GM10266 (cell line): ENCODE measurements at regions not wholly inside any gene's neighbourhood (a gene's known extent, or its start where the extent isn't known, plus 50 kb on each side); places are given as distances from the start of the nearest gene placed in this dataset.
A peak's percentile ranks its signal among the peaks of the same experiment; 100 is the strongest.

Experiments used
- DNase-seq: peaks from one replicate; pipeline ENCODE4 v3.0.0; 2012; ENCODE audit errors: extremely low spot score
- CTCF ChIP-seq: IDR thresholded peaks from 2 replicates; pipeline ENCODE4 v1.5.1; 2012; ENCODE audit warnings: mild to moderate bottlenecking, low read depth; ENCODE audit not compliant: control insufficient read depth, insufficient read depth; ENCODE audit errors: missing control alignments

- no peak for DNase-seq
- no peak for TF ChIP-seq CTCF
Measured at GRCh38 chr3:170700054-170700404, 114.2 kb upstream of the SLC7A14 start.

- no peak for TF ChIP-seq CTCF
- DNase-seq, result no peak
Measured at GRCh38 chr3:170699158-170700053, 113.5 kb upstream of the SLC7A14 start.

- TF ChIP-seq CTCF, result no peak
- no peak for DNase-seq
Measured at GRCh38 chr3:170697908-170698307, 112.0 kb upstream of the SLC7A14 start.

DNA sequence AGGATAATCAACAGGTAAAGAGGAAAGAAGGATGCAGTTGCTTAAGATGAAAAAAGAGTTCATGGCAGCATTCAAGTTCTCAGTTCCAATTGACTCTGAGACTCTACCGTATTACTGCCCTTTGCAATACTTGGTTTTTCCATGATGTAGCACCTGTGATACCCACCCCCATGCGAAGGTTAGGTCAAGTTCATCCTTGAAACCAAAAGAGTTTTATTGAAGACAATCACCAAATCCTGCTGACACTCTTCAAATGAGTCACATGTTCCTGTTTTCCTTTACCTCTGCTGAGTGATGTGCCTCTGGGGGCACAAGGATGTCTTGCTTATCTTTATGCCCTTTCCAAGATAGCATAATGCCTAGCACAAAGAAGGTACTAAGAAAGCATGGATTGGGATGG lies 111.3 kb upstream of the SLC7A14 start:
- no peak for TF ChIP-seq CTCF
- DNase-seq, result no peak

- DNase-seq, result no peak
- no peak for TF ChIP-seq CTCF
Measured at GRCh38 chr3:170695486-170696064, 109.7 kb upstream of the SLC7A14 start.

DNA sequence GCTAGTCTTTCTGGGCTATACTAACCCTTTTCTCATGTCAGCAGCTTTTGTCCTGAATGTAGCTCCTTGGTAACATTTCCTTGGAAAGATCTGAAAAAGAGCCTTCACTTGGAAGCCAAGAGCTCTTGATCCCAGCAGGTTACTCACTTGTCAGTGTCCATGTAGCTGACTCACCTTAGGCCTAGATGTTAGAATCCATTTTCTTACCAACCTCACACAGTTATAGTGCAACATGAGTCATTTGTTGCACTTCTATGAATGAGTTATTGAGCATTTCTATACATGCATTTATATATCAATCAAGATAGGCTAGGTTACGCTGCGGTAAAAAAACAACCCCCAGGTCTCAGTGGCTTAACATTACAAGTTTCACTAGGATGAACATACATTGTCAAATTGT lies 106.8 kb upstream of the SLC7A14 start:
- no peak for TF ChIP-seq CTCF

GRCh38 chr3:170690661-170690981 lies 104.7 kb upstream of the SLC7A14 start:
- no peak for DNase-seq
- TF ChIP-seq CTCF, result peak; percentile 31

More for the DNA sequence above, 106.8 kb upstream of the SLC7A14 start:
- DNase-seq, result no peak
